ENCODE measurements at regions not wholly inside any gene's neighbourhood (a gene's known extent, or its start where the extent isn't known, plus 50 kb on each side); places are given as distances from the start of the nearest gene placed in this dataset.

- TF ChIP-seq RORB (CRISPR knock-in tag; IDR thresholded peaks at IDR 0.05), result no peak
- TF ChIP-seq SP1 (CRISPR knock-in tag; conservative IDR thresholded peaks at IDR 0.05), result no peak
- TF ChIP-seq, protein P1, sequence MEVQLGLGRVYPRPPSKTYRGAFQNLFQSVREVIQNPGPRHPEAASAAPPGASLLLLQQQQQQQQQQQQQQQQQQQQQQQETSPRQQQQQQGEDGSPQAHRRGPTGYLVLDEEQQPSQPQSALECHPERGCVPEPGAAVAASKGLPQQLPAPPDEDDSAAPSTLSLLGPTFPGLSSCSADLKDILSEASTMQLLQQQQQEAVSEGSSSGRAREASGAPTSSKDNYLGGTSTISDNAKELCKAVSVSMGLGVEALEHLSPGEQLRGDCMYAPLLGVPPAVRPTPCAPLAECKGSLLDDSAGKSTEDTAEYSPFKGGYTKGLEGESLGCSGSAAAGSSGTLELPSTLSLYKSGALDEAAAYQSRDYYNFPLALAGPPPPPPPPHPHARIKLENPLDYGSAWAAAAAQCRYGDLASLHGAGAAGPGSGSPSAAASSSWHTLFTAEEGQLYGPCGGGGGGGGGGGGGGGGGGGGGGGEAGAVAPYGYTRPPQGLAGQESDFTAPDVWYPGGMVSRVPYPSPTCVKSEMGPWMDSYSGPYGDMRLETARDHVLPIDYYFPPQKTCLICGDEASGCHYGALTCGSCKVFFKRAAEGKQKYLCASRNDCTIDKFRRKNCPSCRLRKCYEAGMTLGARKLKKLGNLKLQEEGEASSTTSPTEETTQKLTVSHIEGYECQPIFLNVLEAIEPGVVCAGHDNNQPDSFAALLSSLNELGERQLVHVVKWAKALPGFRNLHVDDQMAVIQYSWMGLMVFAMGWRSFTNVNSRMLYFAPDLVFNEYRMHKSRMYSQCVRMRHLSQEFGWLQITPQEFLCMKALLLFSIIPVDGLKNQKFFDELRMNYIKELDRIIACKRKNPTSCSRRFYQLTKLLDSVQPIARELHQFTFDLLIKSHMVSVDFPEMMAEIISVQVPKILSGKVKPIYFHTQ (CRISPR knock-in tag; IDR thresholded peaks at IDR 0.05), result no peak
- TF ChIP-seq, protein P2, sequence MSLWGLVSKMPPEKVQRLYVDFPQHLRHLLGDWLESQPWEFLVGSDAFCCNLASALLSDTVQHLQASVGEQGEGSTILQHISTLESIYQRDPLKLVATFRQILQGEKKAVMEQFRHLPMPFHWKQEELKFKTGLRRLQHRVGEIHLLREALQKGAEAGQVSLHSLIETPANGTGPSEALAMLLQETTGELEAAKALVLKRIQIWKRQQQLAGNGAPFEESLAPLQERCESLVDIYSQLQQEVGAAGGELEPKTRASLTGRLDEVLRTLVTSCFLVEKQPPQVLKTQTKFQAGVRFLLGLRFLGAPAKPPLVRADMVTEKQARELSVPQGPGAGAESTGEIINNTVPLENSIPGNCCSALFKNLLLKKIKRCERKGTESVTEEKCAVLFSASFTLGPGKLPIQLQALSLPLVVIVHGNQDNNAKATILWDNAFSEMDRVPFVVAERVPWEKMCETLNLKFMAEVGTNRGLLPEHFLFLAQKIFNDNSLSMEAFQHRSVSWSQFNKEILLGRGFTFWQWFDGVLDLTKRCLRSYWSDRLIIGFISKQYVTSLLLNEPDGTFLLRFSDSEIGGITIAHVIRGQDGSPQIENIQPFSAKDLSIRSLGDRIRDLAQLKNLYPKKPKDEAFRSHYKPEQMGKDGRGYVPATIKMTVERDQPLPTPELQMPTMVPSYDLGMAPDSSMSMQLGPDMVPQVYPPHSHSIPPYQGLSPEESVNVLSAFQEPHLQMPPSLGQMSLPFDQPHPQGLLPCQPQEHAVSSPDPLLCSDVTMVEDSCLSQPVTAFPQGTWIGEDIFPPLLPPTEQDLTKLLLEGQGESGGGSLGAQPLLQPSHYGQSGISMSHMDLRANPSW (CRISPR knock-in tag; conservative IDR thresholded peaks at IDR 0.05; ENCODE audit: low read depth), result no peak
- no peak for TF ChIP-seq CTCF (IDR thresholded peaks at IDR 0.05)
- no peak for TF ChIP-seq ELF4 (CRISPR knock-in tag; IDR thresholded peaks at IDR 0.05; ENCODE audit: low read depth)
- TF ChIP-seq E2F4 (CRISPR knock-in tag; IDR thresholded peaks at IDR 0.05; ENCODE audit: borderline replicate concordance, low read depth), result no peak
- no peak for TF ChIP-seq USF1 (CRISPR knock-in tag; IDR thresholded peaks at IDR 0.05)
- TF ChIP-seq ATF1 (CRISPR knock-in tag; IDR thresholded peaks at IDR 0.05), result no peak
- no peak for TF ChIP-seq KAT7 (CRISPR knock-in tag; IDR thresholded peaks at IDR 0.05; ENCODE audit: borderline replicate concordance)
These were observed 664.6 kb downstream of the NCAM2 start for GRCh38 chr21:21662776-21663175.

Measured in WTC11 (cell line).